HG03565 (cell line): ENCODE measurements at regions not wholly inside any gene's neighbourhood (a gene's known extent, or its start where the extent isn't known, plus 50 kb on each side); places are given as distances from the start of the nearest gene placed in this dataset.

Experiments
- ATAC-seq: cut with Tn5 transposase; IDR thresholded peaks from one replicate; pipeline ENCODE4 v1.9.1; 2021; ENCODE audit warnings: mild to moderate bottlenecking, moderate library complexity; ENCODE audit not compliant: unreplicated experiment

DNA sequence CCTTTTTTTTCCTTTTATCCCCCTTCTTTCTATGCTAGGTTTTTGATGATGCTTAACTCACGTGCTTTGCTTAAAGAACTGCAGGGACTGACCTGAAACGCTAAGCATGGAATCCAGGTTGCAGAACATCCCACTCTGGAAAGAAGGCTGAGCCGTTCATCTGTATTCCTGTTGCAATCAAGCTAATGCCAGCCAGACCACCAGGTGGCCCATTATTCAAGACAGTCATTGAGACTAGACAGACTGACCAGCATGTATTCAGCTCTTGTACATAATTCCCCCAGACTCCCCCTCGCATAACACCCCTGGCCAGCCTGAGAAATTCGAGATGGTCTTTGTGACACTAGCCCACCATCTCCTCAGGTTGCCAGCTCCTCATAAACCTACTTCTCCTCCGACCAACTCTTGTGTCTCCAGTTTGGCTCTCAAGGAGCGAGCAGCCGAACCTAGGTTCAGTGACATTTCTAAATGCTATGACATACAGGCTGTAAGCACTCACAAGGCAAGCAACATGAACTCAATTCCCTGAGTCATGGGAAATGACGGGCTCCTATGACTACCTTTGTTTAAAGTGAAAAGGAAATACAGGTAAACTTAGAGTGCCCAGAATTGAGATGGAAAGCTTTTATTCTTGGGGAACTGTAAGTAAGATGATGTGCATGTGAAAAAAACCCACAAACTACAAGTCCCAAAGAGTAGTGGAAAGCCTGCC, 309.3 kb upstream of the CDYL start:
- no peak for ATAC-seq

- ATAC-seq: no peak
Measured at GRCh38 chr6:4466261-4466660, 309.9 kb upstream of the CDYL start.

DNA sequence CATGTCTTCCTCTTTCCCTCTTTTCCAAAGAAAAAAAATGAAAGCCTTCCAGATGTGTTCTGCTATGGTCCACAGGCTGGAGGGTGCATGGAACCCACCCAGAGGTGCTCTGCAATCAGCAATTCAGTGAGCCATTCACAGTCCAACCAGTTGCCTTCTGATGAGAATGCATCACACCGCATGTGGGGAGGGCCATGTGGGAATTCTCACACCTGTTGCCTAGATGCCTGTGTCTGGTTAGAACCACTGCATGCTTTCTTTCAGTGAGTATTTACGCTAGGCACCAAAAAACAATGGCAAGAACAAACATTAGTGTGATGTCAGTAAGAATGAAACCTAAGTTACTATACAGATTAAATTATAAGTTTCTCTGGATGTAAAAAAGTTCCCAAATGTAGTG, 311.6 kb upstream of the CDYL start:
- ATAC-seq: no peak

- no peak for ATAC-seq
Measured at GRCh38 chr6:4463236-4463635, 313.0 kb upstream of the CDYL start.

DNA sequence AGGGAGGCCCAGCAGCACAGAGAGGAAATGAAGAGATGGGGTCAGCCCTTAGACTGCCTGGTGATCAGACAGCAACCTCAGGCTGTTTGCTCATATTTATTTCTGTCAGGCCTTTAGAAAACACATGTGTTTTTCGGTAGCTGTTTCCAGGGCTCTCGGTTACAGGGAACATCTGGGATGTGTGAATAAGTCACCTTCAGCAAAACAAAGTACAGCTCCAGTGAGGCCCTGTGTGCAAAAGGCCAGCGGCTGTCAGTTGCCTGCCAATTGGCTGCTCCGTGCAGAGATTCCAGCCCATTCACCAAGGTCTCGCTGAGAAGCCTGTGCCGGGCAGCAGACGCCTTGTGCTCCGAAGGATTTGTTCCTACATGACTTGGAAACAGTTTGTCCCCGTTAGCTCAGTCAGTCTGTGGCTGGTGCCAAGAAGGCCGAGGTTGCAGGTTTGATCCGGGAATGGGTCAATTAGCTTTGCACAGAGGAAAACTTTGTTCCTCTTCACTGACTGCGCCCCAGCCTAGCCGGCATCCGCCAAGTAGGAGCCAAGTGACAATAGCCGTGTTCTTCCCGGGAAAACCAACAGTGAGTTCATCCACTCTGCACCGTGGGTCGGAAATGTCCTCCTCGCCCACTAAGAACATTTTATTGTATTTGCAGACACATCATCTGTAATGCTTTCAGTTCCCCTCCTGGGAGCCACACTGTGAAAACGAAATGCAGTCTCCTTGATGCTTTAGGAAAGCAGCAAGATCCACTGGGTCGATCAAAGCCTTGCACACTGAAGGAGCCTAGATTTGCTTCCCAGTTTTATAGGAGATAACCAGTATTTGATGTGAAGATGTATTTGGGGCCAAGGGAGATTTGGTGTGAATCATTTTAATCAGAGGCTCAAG, 315.4 kb upstream of the CDYL start:
- ATAC-seq: no peak

DNA sequence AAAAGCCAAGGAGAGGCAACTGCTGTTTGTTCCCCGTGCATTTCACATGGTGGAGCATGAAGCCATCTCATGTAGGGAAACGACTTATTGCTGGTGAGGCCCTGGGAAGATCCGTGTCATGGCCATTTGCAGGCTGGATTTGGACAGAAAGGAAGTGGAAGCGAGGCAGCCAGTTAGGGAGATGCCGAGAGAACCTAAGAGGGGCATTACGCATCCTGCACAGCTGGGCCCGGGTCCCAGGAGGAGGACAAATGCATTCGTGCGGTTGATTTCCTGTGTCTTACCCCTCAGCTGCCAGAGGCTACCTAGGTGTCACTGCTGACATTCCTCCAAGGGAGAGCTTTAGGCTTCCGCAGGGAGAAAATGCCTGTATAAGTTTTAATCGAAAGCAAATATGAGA, 316.2 kb upstream of the CDYL start:
- ATAC-seq: no peak

GRCh38 chr6:4459032-4459431, 317.2 kb upstream of the CDYL start:
- ATAC-seq: no peak

DNA sequence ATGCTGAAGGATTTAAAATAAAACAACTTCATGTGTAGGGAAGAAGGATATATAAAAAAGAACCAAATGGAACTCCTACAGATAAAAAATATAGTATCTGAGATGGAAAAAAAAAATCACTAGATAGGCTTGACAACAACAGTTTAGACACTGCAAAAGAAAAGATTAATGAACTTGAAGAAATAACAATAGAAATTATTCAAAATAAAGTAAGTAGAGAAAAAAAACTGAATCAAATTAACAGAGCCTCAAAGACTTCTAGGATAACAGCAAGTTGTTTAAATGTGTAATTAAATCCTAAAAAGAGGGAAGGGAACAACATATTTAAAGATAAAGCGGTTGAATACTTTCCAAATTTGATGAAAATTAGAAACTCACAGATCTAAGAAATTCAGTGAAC, 316.3 kb upstream of the ECI2 start:
- ATAC-seq: no peak

GRCh38 chr6:4451081-4451480, 315.7 kb upstream of the ECI2 start:
- no peak for ATAC-seq

- ATAC-seq: no peak
Measured at GRCh38 chr6:4450237-4450636, 314.9 kb upstream of the ECI2 start.

- ATAC-seq: no peak
Measured at GRCh38 chr6:4449409-4449808, 314.0 kb upstream of the ECI2 start.

DNA sequence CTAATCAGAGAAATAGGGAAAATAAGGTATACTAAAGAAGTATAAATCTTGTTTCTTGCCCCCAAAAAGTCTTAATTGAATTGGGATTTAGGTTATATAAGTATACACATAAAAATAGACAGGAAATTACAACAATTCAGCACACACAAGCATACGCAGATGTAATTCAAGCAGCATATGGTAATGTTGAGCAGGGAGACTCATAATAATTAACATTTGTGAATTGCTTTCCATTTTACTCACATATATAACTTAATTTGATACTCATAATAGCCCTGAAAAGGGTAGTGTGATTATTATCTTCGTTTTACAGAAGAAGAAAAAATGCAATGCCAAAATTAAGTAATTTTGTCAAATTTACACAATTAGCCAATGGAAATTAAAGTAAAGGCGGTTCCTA, 313.5 kb upstream of the ECI2 start:
- ATAC-seq: no peak

- no peak for ATAC-seq
Measured at GRCh38 chr6:4447639-4448330, 312.4 kb upstream of the ECI2 start.

DNA sequence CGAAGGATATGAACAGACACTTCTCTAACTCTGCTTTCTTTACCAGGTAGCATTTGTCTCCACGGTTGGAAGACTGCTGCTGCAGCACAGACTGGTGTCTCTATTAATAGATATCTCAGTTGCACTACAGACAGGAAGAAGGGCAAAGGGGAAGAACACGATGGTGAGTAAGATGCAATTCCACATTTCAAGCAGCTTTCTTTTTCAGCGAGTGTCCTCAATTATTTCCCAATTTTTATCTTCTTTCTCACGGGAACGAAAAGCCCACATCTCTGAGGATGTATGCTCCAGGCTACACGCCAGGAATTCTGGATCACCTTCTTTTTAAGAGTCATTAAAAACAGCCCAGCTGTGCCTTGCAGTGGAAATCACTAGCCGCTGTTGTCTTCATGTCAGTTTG, 311.6 kb upstream of the ECI2 start:
- no peak for ATAC-seq

DNA sequence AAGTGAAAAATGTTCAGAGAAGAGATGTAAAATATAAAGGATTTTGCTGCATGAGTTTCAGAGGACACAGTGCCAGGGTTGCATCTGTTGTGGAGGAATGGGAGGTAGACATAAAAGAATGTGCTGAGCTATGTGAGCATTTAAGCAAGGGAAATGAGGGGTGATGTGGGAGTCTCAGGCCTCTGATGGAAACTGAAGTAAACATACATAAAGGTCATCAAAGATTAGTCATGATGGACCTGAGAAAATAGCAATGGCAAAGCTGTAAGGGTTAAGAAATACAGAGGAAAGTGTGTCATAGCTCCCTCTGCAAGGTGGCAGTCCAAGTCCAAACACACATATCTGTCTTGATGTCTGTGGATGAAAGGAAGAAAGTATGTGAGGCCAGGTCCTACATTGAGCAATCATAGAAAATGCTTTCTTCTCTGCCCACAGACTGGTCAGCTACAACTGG, 306.6 kb upstream of the ECI2 start:
- ATAC-seq: no peak

GRCh38 chr6:4439159-4439558, 303.8 kb upstream of the ECI2 start:
- ATAC-seq: no peak

DNA sequence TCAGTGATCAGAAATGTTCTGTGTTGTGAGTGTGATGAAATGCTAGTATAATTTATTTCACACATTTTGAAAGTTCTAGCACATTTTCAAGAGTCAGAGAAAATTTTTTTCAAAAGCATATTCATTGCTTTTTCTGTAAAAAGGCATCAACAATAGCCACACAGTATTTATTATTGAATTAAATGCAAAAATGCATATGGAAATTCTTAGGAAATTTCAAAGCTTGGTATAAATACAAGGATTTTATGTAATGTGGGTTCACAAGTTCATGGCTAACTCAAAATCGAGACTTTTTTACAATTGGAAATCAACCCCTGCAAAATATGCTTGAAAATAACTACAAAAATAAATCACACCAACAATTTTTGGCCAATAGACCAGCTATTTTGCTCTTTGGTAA, 302.0 kb upstream of the ECI2 start:
- no peak for ATAC-seq

DNA sequence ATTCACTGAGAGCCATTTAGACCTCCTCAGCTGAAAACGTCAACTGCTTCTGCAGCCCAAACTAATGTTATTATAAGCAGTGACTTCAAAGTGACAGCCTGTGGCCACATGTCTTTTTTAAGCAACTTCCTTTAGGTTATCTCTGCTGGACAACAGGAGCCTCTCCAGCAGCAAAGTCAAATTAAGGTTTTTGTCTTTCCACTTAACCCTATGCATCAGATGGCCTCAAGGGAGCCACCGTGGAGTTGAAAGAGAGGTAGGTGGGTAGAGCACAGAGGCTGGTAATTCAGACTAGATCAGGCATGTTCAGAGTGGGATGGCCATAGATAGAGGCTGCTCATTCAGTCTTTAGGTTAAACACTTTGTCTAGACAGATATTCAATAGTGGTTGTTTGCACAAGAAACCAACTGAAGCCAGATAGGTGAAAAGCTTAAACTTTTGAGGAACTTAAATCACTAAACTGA, 300.6 kb upstream of the ECI2 start:
- no peak for ATAC-seq

DNA sequence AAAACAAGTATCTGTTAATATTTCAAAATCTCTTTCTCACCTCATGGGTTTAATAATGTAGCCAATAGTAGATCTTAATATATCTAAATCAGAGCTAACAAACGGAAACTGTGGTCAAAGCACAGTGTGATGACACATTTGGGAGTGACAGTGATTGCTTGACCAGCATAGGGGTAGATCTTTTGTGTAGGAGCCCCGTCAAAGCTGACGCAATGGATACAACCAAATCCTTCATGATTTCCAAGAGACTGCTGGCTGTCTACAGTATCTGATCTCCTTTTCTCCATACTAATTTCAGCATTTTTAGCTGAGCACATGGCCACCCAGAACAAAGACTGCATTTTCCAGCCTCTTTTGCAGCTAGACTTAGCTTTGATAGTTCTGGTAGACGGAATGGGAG, 299.3 kb upstream of the ECI2 start:
- no peak for ATAC-seq

GRCh38 chr6:4433199-4433598, 297.8 kb upstream of the ECI2 start:
- no peak for ATAC-seq

- no peak for ATAC-seq
Measured at GRCh38 chr6:4426968-4427367, 291.6 kb upstream of the ECI2 start.

DNA sequence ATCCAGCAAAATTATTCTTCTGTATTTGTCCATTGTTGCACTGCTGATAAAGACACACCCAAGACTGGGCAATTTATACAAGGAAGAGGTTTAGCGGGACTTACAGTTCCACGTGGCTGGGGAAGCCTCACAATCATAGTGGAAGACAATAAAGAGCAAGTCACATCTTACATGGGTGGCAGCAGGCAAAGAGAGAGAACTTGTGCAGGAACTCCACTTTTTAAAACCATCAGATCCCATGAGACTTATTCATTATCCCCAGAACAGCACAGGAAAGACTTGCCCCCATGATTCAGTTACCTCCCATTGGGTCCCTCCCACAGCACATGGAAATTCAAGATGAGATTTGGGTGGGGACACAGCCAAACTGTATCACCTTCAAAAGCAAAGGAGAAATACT, 286.5 kb upstream of the ECI2 start:
- no peak for ATAC-seq
